HG02623 (cell line): ENCODE measurements at regions not wholly inside any gene's neighbourhood (a gene's known extent, or its start where the extent isn't known, plus 50 kb on each side); places are given as distances from the start of the nearest gene placed in this dataset.

ENCODE experiments used
- ATAC-seq: cut with Tn5 transposase; IDR thresholded peaks from one replicate; pipeline ENCODE4 v1.9.1; 2021; ENCODE audit warnings: moderate library complexity; ENCODE audit not compliant: unreplicated experiment

DNA sequence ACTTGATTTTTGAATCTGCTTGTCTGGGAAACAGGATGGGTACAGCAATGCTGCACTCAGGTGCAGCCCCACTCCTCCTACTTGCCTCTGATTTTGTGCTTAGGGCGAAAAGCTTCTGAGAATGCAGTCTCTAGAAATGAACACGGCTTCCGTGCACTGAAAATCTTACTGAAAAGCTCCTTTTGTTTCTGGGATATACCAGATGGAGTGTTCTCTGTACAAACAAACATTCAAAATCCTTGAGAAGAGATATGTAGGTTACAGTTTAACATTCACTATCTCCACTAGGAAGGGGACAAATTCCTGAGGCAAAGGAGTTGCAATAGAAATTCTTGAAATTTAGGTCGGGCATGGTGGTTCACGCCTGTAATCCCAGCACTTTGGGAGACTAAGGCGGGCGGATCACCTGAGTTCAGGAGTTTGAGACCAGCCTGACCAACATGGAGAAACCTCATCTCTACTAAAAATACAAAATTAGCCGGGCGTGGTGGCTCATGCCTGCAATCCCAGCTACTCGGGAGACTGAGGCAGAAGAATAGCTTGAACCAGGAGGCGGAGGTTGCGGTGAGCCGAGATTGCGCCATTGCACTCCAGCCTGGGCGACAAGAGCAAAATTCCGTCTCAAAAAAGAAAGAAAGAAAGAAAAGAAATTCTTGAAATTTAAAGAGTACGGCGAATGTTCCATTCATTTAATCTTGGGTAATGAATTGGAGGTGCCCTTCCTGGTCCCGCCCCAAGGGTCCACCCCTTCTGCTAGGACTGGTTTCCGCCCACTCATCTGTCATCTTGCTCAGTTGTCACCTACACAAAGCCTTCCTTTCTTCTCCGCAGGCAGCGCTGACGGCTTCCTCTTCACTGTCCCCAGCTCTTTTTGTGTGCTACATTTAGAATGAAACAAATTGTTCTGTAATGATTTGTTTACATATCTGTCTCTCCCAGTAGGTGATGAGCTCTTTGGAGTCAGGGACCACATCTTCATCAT is 92.4 kb downstream of the SOCS6 start:
- ATAC-seq: no peak
